ENCODE measurements at regions not wholly inside any gene's neighbourhood (a gene's known extent, or its start where the extent isn't known, plus 50 kb on each side); places are given as distances from the start of the nearest gene placed in this dataset.

DNA sequence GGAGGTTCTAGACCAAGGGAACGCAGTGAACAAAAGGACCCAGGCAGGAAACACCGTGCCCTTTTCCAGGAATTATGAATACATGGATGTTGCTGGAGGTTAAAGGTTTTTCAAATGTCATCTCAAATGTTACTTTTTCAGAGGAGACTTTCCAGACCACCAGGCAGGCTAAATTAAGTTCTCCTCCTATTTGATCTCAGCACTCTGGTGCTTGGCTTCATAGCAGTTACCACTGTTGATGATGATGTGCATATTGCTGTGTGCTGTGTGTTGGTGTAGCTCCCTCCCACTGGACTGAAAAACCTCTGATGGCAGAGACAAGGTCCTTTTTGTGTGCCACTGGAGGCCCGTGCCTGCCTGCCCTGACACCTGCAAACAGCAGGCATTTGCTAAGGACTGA, 137.3 kb upstream of the PTPRM start:
- DNase-seq = no peak

DNA sequence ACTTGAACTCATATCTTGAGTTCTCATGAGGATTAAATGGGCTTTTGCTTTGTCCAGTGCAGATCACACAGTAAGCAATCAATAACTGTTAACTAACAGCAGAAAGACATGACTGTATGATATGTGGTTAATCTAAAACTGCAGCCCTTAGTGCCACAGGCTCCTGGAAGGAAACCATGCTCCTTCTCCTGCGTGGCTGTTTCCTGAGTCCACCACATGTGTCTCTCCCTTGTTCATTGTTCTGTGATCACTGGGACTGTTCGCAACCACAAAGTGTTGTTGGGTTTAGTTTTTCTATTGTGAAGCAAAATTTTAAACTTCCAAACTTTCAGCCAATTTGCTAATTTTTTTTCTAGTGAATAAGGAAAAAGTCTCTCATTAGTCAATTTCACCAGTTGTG, 130.9 kb upstream of the PTPRM start:
- DNase-seq = no peak

DNA sequence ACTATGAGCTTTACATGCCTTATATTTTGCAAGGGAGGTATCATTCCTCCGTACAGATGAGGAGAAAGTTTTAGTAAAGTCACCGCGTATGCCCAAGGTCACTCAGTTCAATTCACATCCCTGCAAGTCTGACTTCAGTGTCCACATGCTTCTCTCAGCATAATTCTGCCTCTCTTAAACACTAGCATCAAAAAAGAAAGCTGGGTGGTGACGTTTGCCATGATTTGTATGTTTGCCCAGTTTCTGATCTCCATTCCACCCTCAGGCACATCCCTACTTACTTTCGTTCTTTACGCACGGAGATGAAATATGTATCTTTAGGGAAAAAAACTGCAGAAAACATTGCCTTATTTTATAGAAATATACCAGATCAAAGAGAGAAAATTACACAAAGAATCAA, 129.2 kb upstream of the PTPRM start:
- DNase-seq = no peak

DNA sequence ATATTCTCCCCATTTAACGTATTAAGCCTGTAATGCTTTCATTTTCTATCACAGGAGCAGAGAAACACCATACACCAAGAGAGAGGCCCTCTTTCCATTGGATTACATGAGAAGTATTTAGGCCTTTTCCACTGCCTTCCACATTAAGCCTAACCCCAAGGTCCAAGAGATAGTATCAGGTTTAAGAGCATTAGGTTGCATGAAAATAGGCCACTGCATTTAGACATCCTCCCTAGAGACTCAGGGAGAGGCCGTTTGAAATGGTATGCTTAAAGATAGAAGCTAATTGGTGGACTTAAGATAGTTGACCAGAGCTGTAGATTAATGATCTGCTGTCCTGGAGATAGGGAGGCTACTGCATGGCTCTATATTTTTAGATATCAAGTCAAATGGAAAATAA, 128.5 kb upstream of the PTPRM start:
- no peak for DNase-seq

DNA sequence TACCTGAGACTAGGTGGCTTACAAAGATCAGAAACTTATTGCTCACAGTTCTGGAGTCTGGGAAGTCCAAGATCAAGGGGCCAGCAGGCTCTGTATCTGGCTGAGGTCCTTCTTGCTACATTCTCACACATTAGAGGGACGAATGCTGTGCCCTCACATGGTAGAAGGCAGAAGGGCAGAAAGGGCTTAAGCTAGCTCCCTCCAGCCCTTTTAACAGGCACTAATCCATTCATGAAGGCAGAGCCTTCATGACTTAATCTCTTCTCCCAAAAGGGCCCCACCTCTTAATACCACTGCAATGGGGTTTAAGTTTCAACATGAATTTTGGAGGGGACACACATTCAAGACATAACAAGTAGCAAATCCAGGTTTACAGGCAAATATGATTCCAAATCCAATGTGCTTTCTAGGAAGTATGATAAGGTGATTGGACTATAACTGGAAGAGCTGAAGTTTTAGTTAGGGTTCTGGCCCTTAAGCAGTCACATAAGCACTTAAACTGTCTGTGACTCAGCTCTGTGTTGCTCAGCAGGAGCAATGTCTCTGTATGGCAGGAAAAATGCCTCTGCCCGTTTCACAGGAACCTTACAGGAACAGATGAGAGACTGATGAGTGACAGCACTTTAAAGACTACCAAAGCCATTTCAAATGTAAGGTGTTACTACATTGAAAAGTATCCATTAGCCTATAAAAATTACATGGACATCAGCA, 119.6 kb upstream of the PTPRM start:
- no peak for DNase-seq

DNA sequence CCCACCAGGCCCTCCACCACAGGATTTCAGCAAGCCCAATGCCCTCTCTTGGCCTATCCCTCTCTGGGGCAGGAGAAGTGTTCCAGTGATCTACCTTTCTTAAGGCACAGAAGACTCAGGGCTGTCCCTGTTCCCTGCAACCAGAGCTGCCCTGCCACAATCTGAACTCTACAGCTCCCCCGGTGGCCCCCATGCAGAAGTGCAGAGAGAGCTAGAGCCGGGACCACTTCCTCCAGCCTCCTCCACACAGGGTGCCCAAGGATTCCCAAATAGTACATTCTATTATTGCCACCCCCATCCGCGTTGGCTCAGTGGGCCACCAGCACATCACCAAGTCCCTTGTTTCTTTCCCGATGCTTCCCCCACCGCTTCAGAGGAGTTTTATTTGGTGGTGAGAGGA, 114.8 kb upstream of the PTPRM start:
- DNase-seq = no peak

DNA sequence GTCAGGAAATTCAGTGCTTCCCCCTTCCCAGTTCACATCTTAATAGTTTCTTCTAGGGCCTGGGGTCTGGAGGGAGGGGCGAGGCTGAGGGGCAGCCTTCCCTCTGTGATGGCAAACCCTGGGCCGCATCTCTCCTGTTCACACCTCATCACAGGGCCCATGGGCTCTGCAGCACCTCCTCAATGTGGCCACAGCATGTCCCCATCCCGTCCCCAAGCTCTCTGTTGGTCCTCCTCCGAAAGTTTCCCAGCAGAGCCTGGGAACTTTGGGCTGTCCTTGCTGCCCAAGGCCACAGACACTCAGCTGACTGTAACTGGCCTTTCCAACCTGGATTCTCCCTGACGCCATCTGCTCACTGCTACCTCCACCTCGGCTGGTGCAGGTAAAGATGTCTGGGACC, 112.7 kb upstream of the PTPRM start:
- DNase-seq = no peak

DNA sequence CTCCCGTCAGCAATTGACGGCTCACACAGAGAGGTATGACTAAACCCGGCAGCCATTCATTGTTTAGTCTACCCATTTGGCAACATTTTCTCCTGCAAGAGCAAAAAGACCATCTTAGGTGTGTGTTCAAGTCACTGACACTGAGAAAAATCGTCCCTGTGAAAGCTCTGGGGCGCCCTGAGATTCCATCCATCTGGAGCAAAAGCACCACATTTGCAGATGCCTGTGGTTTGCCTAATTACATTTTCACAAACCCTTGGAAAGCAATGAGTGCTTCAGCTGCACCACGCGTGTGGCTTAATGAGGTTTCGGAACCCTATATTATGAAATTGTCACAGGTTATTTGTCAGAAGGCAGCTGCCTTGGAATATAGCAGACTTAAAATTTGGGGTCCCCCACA, 110.7 kb upstream of the PTPRM start:
- no peak for DNase-seq

DNA sequence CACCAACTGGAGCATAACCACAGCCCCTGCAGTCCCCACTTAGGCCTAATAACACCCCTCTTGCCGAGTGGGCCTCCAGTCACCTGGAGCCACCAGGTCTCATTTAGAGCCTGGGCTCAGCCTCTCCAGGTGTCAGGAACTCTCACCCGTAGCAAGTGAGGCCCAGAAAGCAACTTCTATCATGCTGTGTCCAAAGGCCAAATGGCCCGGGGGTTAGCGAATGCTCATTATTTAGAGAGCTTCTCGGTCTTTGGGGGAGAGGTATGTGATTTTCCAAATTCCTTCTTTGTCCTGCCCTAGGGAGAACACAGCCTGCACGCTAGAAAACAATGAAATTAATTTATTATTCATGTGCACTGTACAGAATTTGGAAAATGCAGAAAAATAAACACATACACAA, 109.9 kb upstream of the PTPRM start:
- no peak for DNase-seq

DNA sequence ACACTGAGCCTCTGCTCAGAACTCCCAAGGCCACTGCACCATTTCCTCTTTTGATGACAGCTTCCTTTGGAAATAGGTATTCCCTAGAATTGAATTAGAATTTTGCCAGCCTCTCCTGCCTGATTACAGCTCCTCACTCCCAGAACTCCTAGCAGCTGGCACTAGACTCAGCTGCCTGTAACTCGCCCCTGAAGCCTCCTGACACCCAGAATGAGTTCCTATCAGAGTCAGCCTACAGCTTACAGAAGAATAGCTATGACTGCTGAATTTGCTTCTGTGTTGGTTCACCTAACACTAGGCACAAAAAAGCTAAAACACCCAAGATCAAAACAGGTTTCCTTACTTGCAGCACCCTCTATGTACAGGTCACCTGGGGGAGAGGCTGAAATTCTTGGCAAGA, 108.2 kb upstream of the PTPRM start:
- DNase-seq = no peak

DNA sequence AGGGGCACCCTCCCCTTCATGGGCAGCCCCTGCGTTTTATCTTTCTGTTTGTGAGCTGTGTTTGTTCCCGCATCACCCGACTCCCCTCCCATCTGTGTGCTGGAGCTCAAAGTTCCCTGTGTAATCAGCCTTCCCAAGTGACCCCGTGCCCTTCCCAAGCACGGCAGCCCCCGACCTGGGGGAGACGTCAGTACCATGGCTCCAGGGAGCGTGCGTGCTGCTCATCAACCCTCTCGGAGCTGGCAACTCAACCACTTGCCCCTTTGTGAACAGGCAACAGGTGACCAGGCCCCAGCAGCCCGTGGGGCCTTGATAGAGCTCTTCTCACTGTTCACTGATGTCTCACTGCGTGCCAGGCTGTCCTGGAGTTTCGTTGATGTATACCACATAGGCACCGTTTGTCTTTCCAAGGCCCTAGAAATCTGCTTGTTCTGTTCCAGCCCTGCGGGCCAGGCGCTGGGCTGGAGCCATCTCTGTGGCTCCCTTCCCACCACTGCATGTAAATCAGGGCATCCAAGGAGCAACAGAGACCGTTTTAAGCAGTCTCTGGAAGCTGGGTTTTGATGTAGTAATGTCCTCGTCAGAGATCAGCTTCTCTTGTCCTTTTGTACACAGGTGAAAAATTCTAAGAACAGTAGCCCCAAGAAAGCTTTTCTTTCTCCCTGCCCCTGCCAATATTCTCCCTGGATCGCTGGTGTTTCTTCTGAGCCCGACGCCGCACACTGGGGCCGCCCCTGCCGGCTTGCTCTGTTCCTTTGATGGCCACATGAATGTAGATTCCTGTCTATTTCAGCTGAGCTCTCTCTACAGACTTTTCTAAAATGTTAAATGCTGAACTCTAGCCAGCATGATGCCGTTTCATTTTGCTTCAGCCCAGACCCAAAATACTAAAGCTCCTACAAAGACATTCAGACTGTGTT, 107.0 kb upstream of the PTPRM start:
- no peak for DNase-seq

DNA sequence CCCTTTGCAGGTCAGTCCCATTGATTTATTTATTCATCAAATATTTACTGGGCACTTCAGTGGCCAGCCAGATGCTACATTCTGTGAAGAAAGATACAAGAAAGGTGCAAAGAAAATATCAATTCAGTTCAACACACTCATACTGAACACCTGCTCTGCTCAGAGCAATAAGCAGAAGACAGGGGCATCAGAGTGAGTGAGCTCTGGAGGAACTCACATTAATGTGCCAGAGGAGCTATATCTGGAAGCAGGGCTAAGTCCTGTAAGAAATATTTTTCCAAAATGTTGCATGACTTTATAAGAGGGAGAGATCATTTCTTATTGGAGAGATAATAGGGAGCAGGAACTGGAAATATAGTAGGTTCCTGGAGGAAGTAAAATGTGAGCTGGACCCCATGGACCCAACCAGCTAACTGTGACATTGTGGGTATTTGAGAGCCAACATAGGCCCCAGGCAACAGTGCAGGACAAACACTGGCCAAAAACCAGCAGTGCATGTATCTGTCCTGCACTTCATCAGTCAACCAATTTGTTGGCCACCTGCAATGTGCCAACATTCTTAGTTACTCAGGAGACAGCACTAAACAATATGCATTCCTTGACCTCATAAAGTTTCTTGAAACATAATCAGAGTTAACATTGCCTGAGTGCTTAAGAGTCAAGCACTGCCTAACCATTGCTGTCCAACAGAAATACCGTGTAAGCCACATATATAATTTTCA, 102.7 kb upstream of the PTPRM start:
- DNase-seq = no peak

DNA sequence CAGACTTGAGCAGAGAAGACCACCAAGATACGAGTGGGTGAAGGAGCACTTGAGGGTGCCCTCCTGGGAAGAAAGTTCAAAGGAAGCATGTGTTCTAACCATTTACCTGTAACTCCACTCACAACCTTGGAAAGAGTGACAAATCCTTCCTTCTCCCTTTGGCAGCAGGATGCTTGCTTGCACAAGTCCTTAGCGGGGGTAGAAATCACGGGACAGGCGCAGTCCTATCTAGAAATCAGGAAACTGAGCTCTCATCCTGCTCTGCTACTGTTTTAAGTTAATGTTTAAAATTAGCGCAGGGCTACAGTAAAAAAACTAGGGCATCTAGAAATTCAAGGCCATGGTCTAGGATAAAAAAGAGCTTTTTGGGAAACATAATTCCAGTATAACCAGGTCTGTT, 100.9 kb upstream of the PTPRM start:
- DNase-seq = no peak

DNA sequence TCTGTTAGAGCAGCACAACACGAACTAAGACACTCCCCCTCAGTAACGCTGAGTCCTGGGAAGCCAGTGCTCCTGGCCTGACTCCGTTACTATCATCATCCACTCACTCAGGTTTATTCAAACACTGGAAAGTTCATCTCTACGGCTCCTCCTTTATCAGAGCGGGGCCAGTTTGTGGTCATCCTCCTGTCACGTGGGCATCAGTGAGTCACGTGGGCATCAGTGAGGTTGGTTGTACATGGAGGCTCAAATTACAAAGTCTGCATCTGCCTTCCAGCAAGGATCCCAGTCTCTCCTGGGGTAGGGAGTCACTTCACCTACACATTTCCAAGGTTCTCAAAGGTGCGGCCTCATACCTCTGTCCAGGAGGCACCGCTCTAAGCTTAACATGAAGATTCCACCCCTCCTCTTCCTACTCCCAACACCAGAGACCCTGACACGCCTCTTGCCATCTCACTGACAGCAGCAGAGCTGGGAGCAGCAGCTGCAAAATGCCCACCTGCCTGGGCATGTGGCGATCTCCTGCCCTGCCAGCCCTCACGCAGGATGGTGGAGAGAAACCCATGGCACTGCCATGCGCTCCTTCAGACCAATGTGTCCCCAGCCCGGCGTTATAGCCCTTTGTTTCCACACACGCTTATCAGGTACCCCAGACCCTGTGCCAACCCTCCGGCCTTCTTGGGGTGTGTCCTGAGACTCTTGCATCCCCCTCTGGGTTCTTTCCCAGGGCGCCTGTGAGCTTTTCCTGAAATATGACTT, 99.2 kb upstream of the PTPRM start:
- no peak for DNase-seq

DNA sequence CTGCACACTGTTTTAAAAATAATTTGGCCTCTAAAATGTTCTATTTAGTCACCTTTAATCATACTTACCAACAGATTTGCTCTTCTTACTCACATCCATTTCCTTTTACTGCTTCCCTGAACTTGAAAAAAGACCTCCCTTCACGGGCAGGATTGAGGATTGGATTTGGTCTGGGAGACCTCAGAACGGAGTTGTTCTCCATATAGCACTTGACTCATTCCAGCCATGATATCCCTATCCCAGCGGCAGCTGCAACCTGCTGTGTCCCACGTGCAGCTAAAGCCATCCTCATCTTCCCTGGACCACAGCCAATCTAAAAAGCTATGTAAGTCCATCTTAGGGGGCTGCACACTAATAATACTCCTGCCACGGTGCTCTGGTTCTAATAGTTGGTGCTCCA, 97.0 kb upstream of the PTPRM start:
- DNase-seq = no peak

DNA sequence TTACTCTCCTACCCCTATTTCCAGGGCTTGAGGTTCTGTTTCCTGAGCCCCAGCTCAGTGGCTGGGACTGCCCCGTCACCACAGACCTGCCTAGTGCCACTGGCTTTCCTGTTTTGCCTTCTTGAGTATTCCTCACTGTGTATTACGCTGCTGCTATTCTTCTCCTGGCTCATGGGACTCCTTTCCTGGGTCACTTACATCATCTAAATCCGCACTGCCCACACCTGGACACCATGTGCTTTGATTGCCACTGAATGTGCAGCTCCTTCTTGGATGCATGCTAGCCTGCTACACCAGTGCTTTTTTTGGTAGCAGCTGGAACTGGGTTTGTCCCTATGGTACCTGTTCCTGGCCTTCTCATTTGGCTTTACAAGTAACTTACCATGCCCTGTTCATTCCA, 96.6 kb upstream of the PTPRM start:
- DNase-seq = no peak

DNA sequence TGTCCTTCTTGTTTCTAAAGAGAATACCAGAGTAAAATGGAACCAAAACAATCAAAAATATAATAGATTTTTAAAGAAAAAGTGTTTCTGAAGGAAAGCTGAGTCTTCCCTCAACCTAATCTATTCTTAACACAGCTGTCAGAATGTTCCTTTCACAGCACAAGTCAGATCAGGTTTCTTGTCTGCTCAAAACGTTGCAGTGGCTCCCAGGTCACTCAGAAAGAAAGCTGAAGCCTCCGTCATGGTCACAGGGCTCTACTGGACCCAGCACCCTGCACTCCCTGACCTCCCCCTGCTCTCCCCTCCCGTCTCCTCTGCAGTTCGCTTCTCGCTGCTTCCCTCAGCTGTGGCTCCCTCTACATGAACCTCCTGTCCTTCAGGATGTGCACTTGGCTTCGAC, 90.7 kb upstream of the PTPRM start:
- no peak for DNase-seq

DNA sequence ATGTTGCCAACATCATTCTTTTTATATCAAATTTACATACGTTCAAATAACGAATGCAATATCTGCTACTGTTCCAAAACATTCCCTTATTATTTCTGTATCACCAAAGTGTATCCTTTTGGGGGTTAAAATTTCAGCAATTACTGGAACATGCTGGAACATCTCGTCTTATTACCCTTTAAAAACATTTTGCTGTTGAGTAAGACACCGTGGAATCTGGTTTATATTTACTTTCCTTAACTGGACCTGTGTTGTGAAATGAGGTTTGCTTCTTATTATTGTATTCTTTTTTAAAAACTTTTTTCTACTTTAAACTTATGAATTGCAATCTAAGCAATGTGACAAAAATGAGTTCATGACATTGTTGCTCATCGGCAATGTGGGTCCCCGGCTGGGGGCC, 87.4 kb upstream of the PTPRM start:
- no peak for DNase-seq

DNA sequence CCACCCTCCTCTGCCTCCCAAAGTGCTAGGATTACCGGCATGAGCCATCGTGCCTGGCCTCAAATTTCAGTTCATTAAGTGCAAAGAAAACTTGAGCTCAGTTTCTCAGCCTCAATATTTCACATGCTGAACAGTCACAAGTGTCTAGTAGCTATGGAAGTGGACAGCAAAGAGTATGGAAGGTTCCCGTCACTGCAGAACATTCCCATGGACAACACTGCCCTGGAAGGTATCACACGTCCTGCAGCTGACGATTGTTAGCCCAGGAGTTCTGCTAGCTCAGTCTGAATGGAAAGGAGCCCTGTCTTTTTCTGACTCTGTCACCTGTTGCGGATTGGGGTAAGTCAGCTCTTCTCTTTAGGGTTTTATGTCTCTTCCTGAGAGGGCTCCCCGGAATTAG, 86.2 kb upstream of the PTPRM start:
- DNase-seq = no peak

DNA sequence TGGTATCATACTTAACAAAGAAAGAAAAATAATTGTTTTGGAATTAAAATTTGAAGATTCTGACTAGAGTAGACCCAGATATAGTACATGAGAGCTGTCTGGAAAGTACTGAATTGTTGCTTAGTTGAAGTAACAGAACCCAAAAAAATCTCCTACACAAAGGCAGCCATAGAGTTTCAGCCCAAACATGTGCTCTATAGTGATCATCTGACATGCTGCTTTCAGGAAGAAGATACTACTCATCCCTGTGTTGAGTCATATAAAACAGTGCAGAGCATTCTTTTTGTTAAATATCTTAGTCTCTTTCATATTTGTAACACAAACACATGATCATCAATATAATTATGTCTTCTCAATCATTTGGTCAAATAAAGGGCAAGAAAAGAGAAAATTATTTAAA, 84.8 kb upstream of the PTPRM start:
- DNase-seq = no peak

DNA sequence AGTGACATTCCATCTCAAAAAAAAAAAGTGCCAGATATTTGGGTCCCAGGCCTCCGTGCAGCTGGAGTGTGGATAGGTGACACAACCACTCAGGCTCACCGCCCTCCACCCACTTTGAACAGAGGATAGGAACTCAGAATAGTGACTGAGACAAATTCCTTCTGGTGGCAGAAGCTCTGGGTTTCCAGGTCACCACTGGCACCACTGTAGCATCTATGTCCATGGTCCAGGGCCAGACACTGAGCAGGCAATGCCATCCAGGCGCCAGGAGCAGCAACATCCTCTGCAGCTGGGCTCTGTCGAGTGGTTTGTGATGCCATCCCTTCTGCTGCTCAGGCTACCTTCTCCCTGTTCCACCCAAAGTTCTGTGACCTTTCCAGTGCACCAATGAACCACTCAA, 81.5 kb upstream of the PTPRM start:
- DNase-seq = no peak

DNA sequence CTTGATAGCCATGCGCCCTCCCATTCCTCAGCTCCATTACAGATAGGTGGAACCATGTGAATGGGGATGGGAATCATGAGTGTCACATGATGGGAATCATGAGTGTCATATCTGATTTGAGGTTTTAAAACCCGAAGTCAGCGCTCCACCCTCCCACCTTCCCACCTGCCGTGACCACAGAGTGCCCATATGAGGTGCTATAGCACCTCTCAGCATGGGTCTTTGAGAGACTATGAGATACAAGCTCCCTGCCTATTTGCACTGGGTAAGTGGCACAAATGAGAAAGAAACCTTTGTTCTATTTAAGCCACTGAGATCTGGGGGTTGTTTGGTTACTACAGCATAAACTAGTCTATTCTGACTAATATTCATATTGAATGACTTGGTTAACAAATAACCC, 78.5 kb upstream of the PTPRM start:
- no peak for DNase-seq

DNA sequence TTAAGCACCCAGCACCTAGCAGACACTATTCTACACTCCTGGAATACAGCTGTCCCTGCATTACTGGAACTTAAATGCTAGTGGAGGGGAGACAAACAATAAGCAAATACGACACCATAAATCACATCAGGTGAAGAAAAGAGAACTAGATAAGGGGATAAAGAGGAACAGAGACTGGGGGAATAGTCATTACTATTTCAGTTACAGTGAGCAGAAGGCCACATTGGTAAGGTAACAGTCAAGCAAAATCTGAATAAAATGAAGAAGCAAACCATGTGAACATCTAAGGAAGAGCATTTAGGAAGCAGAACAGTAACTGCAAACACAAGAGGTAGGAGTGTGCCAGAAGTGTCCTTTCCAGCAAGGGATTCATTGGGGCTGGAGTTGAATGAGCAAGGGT, 77.0 kb upstream of the PTPRM start:
- no peak for DNase-seq

All from GF-D8 (cell line).